H1 (cell line): ENCODE measurements at regions not wholly inside any gene's neighbourhood (a gene's known extent, or its start where the extent isn't known, plus 50 kb on each side); places are given as distances from the start of the nearest gene placed in this dataset.

Source experiments
- CTCF ChIA-PET: fragments of 300-600 bp; sonication (Branson Sonifier 250); formaldehyde crosslinking; loops from one replicate; lab custom pipeline; 2021; ENCODE audit not compliant: partially characterized antibody; lab: Charles Lee
- POLR2A ChIA-PET: fragments of 300-600 bp; sonication (Branson Sonifier 250); formaldehyde crosslinking; loops from one replicate; lab custom pipeline; 2021; ENCODE audit warnings: inconsistent platforms; ENCODE audit not compliant: partially characterized antibody; lab: Charles Lee
- DNase-seq, 2 experiments: peaks; one replicate each; pipeline versions ENCODE4 v3.0.0 to v3.0.0-alpha.2; 2010 to 2022; ENCODE audit warnings: low spot score in 2 of 2, low read depth in 1 of 2, mixed read lengths in 1 of 2
- FAIRE-seq: peaks from 2 replicates; lab custom pipeline; 2011; peaks lifted over from hg19 to GRCh38; lab: Jason Lieb, UNC
- H2AFZ ChIP-seq: 2 replicates; pipeline ENCODE4 v1.8.1; 2012; ENCODE audit warnings: low read length, inconsistent platforms
- H2AK5ac ChIP-seq: 2 replicates; pipeline ENCODE4 v1.6.1; 2013; ENCODE audit warnings: low read depth, low read length
- H2BK120ac ChIP-seq: replicated peaks from 2 replicates; pipeline ENCODE3; 2013; ENCODE audit warnings: low read depth, low read length, inconsistent platforms
- H2BK12ac ChIP-seq: 2 replicates; pipeline ENCODE4 v1.6.1; 2013; ENCODE audit warnings: low read depth, low read length
- H2BK15ac ChIP-seq: 2 replicates; pipeline ENCODE4 v1.6.1; 2013; ENCODE audit warnings: low read length
- H2BK20ac ChIP-seq: 2 replicates; pipeline ENCODE4 v1.6.1; 2013; ENCODE audit warnings: low read length
- H2BK5ac ChIP-seq: 2 replicates; pipeline ENCODE4 v1.6.1; 2013; ENCODE audit warnings: low read depth, low read length
- H3K14ac ChIP-seq: 2 replicates; pipeline ENCODE4 v1.6.1; 2013; ENCODE audit warnings: inconsistent platforms; ENCODE audit not compliant: insufficient read length
- H3K18ac ChIP-seq: 2 replicates; pipeline ENCODE4 v1.6.1; 2013; ENCODE audit warnings: low read length; ENCODE audit errors: extremely low read depth
- H3K23ac ChIP-seq: 2 replicates; pipeline ENCODE4 v1.6.1; 2013; ENCODE audit warnings: inconsistent platforms; ENCODE audit not compliant: insufficient read length
- H3K23me2 ChIP-seq: 2 replicates; pipeline ENCODE4 v1.6.1; 2013; ENCODE audit warnings: low read depth, low read length
- H3K27ac ChIP-seq: 2 replicates; pipeline ENCODE4 v1.6.1; 2011; ENCODE audit warnings: low read depth, low read length, inconsistent platforms
- H3K27me3 ChIP-seq, 4 experiments: replicated peaks in 1 of 4; 1 replicate in 1 of 4; 2 replicates in 3 of 4; pipeline versions ENCODE4 v1.6.1 to v1.8.1; 2011 to 2013; ENCODE audit warnings: low read length in 3 of 4, mild to moderate bottlenecking in 3 of 4, inconsistent platforms in 2 of 4, mixed read lengths in 2 of 4, moderate library complexity in 1 of 4; ENCODE audit not compliant: control insufficient read depth in 3 of 4, insufficient read depth in 3 of 4; ENCODE audit errors: extremely low read depth in 1 of 4
- H3K36me3 ChIP-seq, 4 experiments: 2 replicates each; pipeline versions ENCODE4 v1.6.1 to v1.8.1; 2011 to 2013; ENCODE audit warnings: mild to moderate bottlenecking in 4 of 4, low read length in 3 of 4, moderate library complexity in 2 of 4, control low read depth in 1 of 4, inconsistent platforms in 1 of 4; ENCODE audit not compliant: insufficient read depth in 4 of 4, control insufficient read depth in 2 of 4
- H3K4ac ChIP-seq: replicated peaks from 2 replicates; pipeline ENCODE3; 2013; ENCODE audit warnings: low read length, low read depth, mixed read lengths, inconsistent platforms; ENCODE audit not compliant: insufficient read length
- H3K4me1 ChIP-seq, 4 experiments: replicated peaks in 1 of 4; 1 replicate in 1 of 4; 2 replicates in 3 of 4; pipeline versions ENCODE4 v1.6.1 to v1.8.1; 2011 to 2013; ENCODE audit warnings: low read length in 3 of 4, inconsistent platforms in 2 of 4, mixed read lengths in 1 of 4; ENCODE audit not compliant: insufficient read depth in 4 of 4, control insufficient read depth in 3 of 4
- H3K4me2 ChIP-seq, 2 experiments: 2 replicates each; pipeline versions ENCODE4 v1.6.1 to v1.8.1; 2011 to 2013; ENCODE audit warnings: low read depth in 2 of 2, low read length in 2 of 2, control low read depth in 1 of 2, inconsistent platforms in 1 of 2, mild to moderate bottlenecking in 1 of 2; ENCODE audit not compliant: insufficient read depth in 1 of 2
- H3K4me3 ChIP-seq, 4 experiments: fragments of 200-600, 300-600 bp in 1 of 4; sonication (generic), shearing (Covaris generic), sonication (Bioruptor Twin) in 1 of 4; 2 replicates each; pipeline versions ENCODE4 v1.5.1 to v1.8.1; 2011 to 2016; ENCODE audit warnings: low read length in 4 of 4, low read depth in 3 of 4, control low read depth in 2 of 4, inconsistent platforms in 2 of 4, mild to moderate bottlenecking in 2 of 4, mixed read lengths in 1 of 4, moderate library complexity in 1 of 4; ENCODE audit not compliant: insufficient read depth in 2 of 4; ENCODE audit errors: extremely low read depth in 1 of 4
- H3K56ac ChIP-seq: replicated peaks from 2 replicates; pipeline ENCODE3; 2013; ENCODE audit warnings: low read depth, mild to moderate bottlenecking, mixed read lengths, low read length, inconsistent platforms; ENCODE audit not compliant: insufficient read length
- H3K79me1 ChIP-seq: 2 replicates; pipeline ENCODE4 v1.6.1; 2013; ENCODE audit warnings: low read depth, low read length, control low read depth
- H3K79me2 ChIP-seq, 2 experiments: 2 replicates each; pipeline versions ENCODE4 v1.6.1 to v1.8.1; 2012 to 2013; ENCODE audit warnings: low read length in 2 of 2, mild to moderate bottlenecking in 2 of 2, inconsistent platforms in 1 of 2; ENCODE audit not compliant: insufficient read depth in 2 of 2, control insufficient read depth in 1 of 2
- H3K9ac ChIP-seq, 4 experiments: replicated peaks in 1 of 4; 1 replicate in 1 of 4; 2 replicates in 3 of 4; pipeline versions ENCODE4 v1.6.1 to v1.8.1; 2011 to 2013; ENCODE audit warnings: low read depth in 3 of 4, low read length in 3 of 4, control low read depth in 2 of 4, mild to moderate bottlenecking in 2 of 4, moderate library complexity in 2 of 4, inconsistent platforms in 1 of 4; ENCODE audit errors: extremely low read depth in 1 of 4
- H3K9me3 ChIP-seq, 2 experiments: 2 replicates each; pipeline versions ENCODE4 v1.6.1 to v1.8.1; 2012 to 2013; ENCODE audit warnings: mild to moderate bottlenecking in 2 of 2, moderate library complexity in 2 of 2, control low read depth in 1 of 2, inconsistent platforms in 1 of 2, low read depth in 1 of 2, low read length in 1 of 2, mixed read lengths in 1 of 2; ENCODE audit not compliant: insufficient read depth in 2 of 2
- H4K20me1 ChIP-seq, 2 experiments: replicated peaks in 1 of 2; 2 replicates each; pipeline versions ENCODE3 to v1.8.1; 2011 to 2013; ENCODE audit warnings: inconsistent platforms in 2 of 2, low read length in 2 of 2, mild to moderate bottlenecking in 1 of 2; ENCODE audit not compliant: insufficient read depth in 2 of 2, control insufficient read depth in 1 of 2
- H4K5ac ChIP-seq: 2 replicates; pipeline ENCODE4 v1.6.1; 2013; ENCODE audit warnings: low read length, low read depth, mixed read lengths, inconsistent platforms; ENCODE audit not compliant: insufficient read length
- H4K8ac ChIP-seq: 2 replicates; pipeline ENCODE4 v1.8.0; 2013; ENCODE audit warnings: mild to moderate bottlenecking, moderate library complexity, low read length, inconsistent platforms; ENCODE audit not compliant: insufficient read depth; ENCODE audit errors: extremely low read depth
- H4K91ac ChIP-seq: replicated peaks from 2 replicates; pipeline ENCODE3; 2013; ENCODE audit warnings: low read length, mixed read lengths, inconsistent platforms; ENCODE audit not compliant: insufficient read length
- HDAC2 ChIP-seq, 2 experiments: fragments of 300-600 bp in 1 of 2; sonication (generic) in 1 of 2; IDR thresholded peaks; 2 replicates each; pipeline ENCODE4 v1.6.1; 2011 to 2012; ENCODE audit warnings: low read depth in 2 of 2, low read length in 2 of 2, mild to moderate bottlenecking in 2 of 2, moderate library complexity in 2 of 2, borderline replicate concordance in 1 of 2, inconsistent platforms in 1 of 2
- NANOG ChIP-seq: IDR thresholded peaks from 2 replicates; pipeline ENCODE4 v1.6.1; 2011; ENCODE audit warnings: low read length, low read depth, mild to moderate bottlenecking, inconsistent platforms; ENCODE audit not compliant: insufficient read depth, poor library complexity, severe bottlenecking
- PHF8 ChIP-seq: fragments of 200-600 bp; sonication (generic); conservative IDR thresholded peaks from 2 replicates; pipeline ENCODE4 v1.7.1; 2012; ENCODE audit warnings: low read depth, mild to moderate bottlenecking, inconsistent platforms, low read length, moderate library complexity
- RXRA ChIP-seq: IDR thresholded peaks from 2 replicates; pipeline ENCODE4 v1.6.1; 2011; ENCODE audit warnings: low read depth, mild to moderate bottlenecking, low read length, moderate library complexity; ENCODE audit not compliant: insufficient read depth
- WGBS, 2 experiments: shearing (Covaris generic) in 1 of 2; methylation state at CpG; one replicate each; pipeline versions ENCODE4 v1.1.6 to v1.1.7; 2013 to 2015; ENCODE audit warnings: low lambda C conversion rate in 2 of 2, mixed read lengths in 2 of 2, inconsistent platforms in 1 of 2, low coverage in 1 of 2, missing lambda C conversion rate in 1 of 2; ENCODE audit not compliant: insufficient replicate concordance in 2 of 2, insufficient coverage in 1 of 2, insufficient read length in 1 of 2; ENCODE audit errors: extremely low coverage in 1 of 2, missing lambda C conversion rate in 1 of 2; 5-methylcytosine and 5-hydroxymethylcytosine counted together

DNA sequence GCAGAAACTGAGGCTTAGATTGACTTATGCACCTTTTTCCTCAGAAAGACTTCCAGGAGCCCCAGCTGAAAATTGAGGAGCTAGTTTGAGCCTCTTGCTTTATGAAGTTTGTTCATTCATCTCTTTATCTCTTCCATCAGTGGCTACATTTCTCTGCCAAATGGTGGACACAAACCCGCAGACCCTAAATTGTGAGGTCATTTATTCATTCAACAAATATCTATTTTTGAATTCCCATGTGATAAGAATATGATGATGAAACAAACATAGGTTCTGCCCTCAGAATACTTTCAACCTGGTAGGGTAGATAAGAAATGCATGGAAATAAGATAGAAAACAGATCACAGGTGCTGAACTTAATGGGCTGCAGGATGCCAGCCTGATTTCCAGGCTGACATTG is 309.4 kb downstream of the TNS1 start:
- Histone ChIP-seq H4K91ac (no peak overlapping the region), H2BK120ac (no peak overlapping the region), H4K20me1 (no peaks in the 10 kb centered on the region), H3K4me2 (no peak overlapping the region), H4K8ac (no peak overlapping the region), H2BK12ac (no peak overlapping the region), H3K4me1 (no peaks in the 10 kb centered on the region)
- no peak for TF ChIP-seq RXRA
- no peak for TF ChIP-seq NANOG
- TF ChIP-seq HDAC2 (IDR thresholded peaks at IDR 0.05; ENCODE audit: borderline replicate concordance in 1 of 2, low read depth in 2 of 2, low read length in 2 of 2): no peak
- TF ChIP-seq PHF8: no peak
- TF ChIP-seq, all 59 proteins: peak for 0
- H3K9ac ChIP-seq: no peak overlapping the region
- no peaks in the 10 kb centered on the region for H3K79me1 ChIP-seq
- ChIA-PET POLR2A (no interaction called here), CTCF (interaction anchor here (0.6 to 1.3 kb wide), 5 partner anchors 20 to 998 kb away, joined by 3 to 4 read pairs (median 3); partner anchors contain the start of gene IGFBP5)
- H3K27me3 ChIP-seq: no peaks in the 10 kb centered on the region
- no peak for DNase-seq
- no peak overlapping the region for H3K56ac ChIP-seq
- no peak overlapping the region for H2BK15ac ChIP-seq
- H3K14ac ChIP-seq: no peak overlapping the region
- H4K5ac ChIP-seq: no peak overlapping the region
- 82% methylated on average over 1 of the region's 1 CpG; no CpG with 5 or more reads in 1 of the 2 experiments for WGBS, 2 experiments
- FAIRE-seq: no peak
- no peak overlapping the region for H3K4ac ChIP-seq
- H3K79me2 ChIP-seq: no peaks in the 10 kb centered on the region
- H3K18ac ChIP-seq: no peak overlapping the region
- H2BK5ac ChIP-seq: no peak overlapping the region
- H3K36me3 ChIP-seq: no peaks in the 10 kb centered on the region
- H2BK20ac ChIP-seq: no peak overlapping the region
- no peaks in the 10 kb centered on the region; the same call in 1 of the 2 replicates for H3K23me2 ChIP-seq
- H3K23ac ChIP-seq: no peak overlapping the region
- no peak overlapping the region for H2AK5ac ChIP-seq
- H3K9me3 ChIP-seq: no peaks in the 10 kb centered on the region; a peak in 1 of 4 replicates
- H2AFZ ChIP-seq: no peak overlapping the region
- no peak overlapping the region for H3K27ac ChIP-seq
- no peak overlapping the region for H3K4me3 ChIP-seq
